ENCODE measurements at regions not wholly inside any gene's neighbourhood (a gene's known extent, or its start where the extent isn't known, plus 50 kb on each side); places are given as distances from the start of the nearest gene placed in this dataset.

- DNase-seq (ENCODE audit: low spot score): no peak
- TF ChIP-seq CTCF (IDR thresholded peaks at IDR 0.05; ENCODE audit: extremely low read depth, insufficient read depth, missing control alignments): no peak
- in situ Hi-C loops (cut with MboI; ENCODE audit: low pct_unique_long_range_greater_than_20kb, low sequenced_read_pairs, unreplicated experiment): no loop called here
These were observed 52.5 kb upstream of the FBXO28 start for GRCh38 chr1:224061436-224061835.

- DNase-seq (ENCODE audit: low spot score): no peak
- in situ Hi-C loops (cut with MboI; ENCODE audit: low pct_unique_long_range_greater_than_20kb, low sequenced_read_pairs, unreplicated experiment): no loop called here
- no peak for TF ChIP-seq CTCF (IDR thresholded peaks at IDR 0.05; ENCODE audit: extremely low read depth, insufficient read depth, missing control alignments)
These were observed 53.9 kb upstream of the FBXO28 start for GRCh38 chr1:224059897-224060427.

- in situ Hi-C loops (cut with MboI; ENCODE audit: low pct_unique_long_range_greater_than_20kb, low sequenced_read_pairs, unreplicated experiment): no loop called here
- no peak for TF ChIP-seq CTCF (IDR thresholded peaks at IDR 0.05; ENCODE audit: extremely low read depth, insufficient read depth, missing control alignments)
- no peak for DNase-seq (ENCODE audit: low spot score)
These were observed 55.6 kb upstream of the FBXO28 start for GRCh38 chr1:224058303-224058702.

- no peak for DNase-seq (ENCODE audit: low spot score)
- TF ChIP-seq CTCF (IDR thresholded peaks at IDR 0.05; ENCODE audit: extremely low read depth, insufficient read depth, missing control alignments): no peak
- in situ Hi-C loops (cut with MboI; ENCODE audit: low pct_unique_long_range_greater_than_20kb, low sequenced_read_pairs, unreplicated experiment): no loop called here
These were observed 56.3 kb upstream of the FBXO28 start for GRCh38 chr1:224057461-224058199.

- no peak for DNase-seq (ENCODE audit: low spot score)
- no peak for TF ChIP-seq CTCF (IDR thresholded peaks at IDR 0.05; ENCODE audit: extremely low read depth, insufficient read depth, missing control alignments)
- in situ Hi-C loops (cut with MboI; ENCODE audit: low pct_unique_long_range_greater_than_20kb, low sequenced_read_pairs, unreplicated experiment): no loop called here
These were observed 59.3 kb upstream of the FBXO28 start for GRCh38 chr1:224054611-224055010.

GRCh38 chr1:224054012-224054411, 59.9 kb upstream of the FBXO28 start:
- in situ Hi-C loops (cut with MboI; ENCODE audit: low pct_unique_long_range_greater_than_20kb, low sequenced_read_pairs, unreplicated experiment): no loop called here
- no peak for TF ChIP-seq CTCF (IDR thresholded peaks at IDR 0.05; ENCODE audit: extremely low read depth, insufficient read depth, missing control alignments)
- no peak for DNase-seq (ENCODE audit: low spot score)
